GM19238 (cell line): ENCODE measurements at regions not wholly inside any gene's neighbourhood (a gene's known extent, or its start where the extent isn't known, plus 50 kb on each side); places are given as distances from the start of the nearest gene placed in this dataset.

Experiments
- DNase-seq: peaks from one replicate; pipeline ENCODE4 v3.0.0; 2011; ENCODE audit warnings: low spot score; ENCODE audit not compliant: insufficient read length

GRCh38 chr4:19791422-19792123, 460.1 kb upstream of the SLIT2 start:
- DNase-seq, result no peak

- no peak for DNase-seq
These were observed 465.1 kb upstream of the SLIT2 start for GRCh38 chr4:19786616-19787015.

GRCh38 chr4:19783667-19784223, 468.0 kb upstream of the SLIT2 start:
- no peak for DNase-seq

GRCh38 chr4:19780871-19781270, 470.8 kb upstream of the SLIT2 start:
- DNase-seq, result no peak

GRCh38 chr4:19776929-19777328, 474.8 kb upstream of the SLIT2 start:
- no peak for DNase-seq

GRCh38 chr4:19776021-19776459, 475.7 kb upstream of the SLIT2 start:
- DNase-seq, result no peak

- DNase-seq, result no peak
These were observed 476.9 kb upstream of the SLIT2 start for GRCh38 chr4:19774690-19775256.

GRCh38 chr4:19772581-19772980, 479.1 kb upstream of the SLIT2 start:
- DNase-seq, result no peak

- DNase-seq, result no peak
These were observed 495.0 kb upstream of the SLIT2 start for GRCh38 chr4:19756661-19757060.

GRCh38 chr4:19752599-19752998, 499.1 kb upstream of the SLIT2 start:
- no peak for DNase-seq

GRCh38 chr4:19748519-19749479, 502.9 kb upstream of the SLIT2 start:
- no peak for DNase-seq

GRCh38 chr4:19746377-19746776, 505.3 kb upstream of the SLIT2 start:
- no peak for DNase-seq

- no peak for DNase-seq
These were observed 508.5 kb upstream of the SLIT2 start for GRCh38 chr4:19743115-19743638.

GRCh38 chr4:19739101-19739651, 512.5 kb upstream of the SLIT2 start:
- DNase-seq, result no peak

GRCh38 chr4:19736968-19737756, 514.5 kb upstream of the SLIT2 start:
- no peak for DNase-seq

GRCh38 chr4:19735012-19735411, 516.7 kb upstream of the SLIT2 start:
- no peak for DNase-seq

GRCh38 chr4:19729886-19730651, 521.6 kb upstream of the SLIT2 start:
- no peak for DNase-seq

- no peak for DNase-seq
These were observed 522.9 kb upstream of the SLIT2 start for GRCh38 chr4:19728773-19729172.

GRCh38 chr4:19727141-19727540, 524.6 kb upstream of the SLIT2 start:
- DNase-seq, result no peak

- DNase-seq, result no peak
These were observed 526.6 kb upstream of the SLIT2 start for GRCh38 chr4:19725130-19725529.
